GM06990 (cell line): ENCODE measurements at regions not wholly inside any gene's neighbourhood (a gene's known extent, or its start where the extent isn't known, plus 50 kb on each side); places are given as distances from the start of the nearest gene placed in this dataset.
"Not testable (repeated sequence)": the region's sequence is repeated elsewhere in the genome, so short reads cannot be mapped to it uniquely, and the experiment has no call there.

Experiments used
- DNase-seq: peaks from one replicate; pipeline ENCODE4 v3.0.0-alpha.2; 2011; ENCODE audit not compliant: insufficient read length; ENCODE audit errors: extremely low read depth
- H3K27me3 ChIP-seq: replicated peaks from 2 replicates; pipeline ENCODE4 v1.6.0; 2011; ENCODE audit warnings: low read length; ENCODE audit not compliant: control insufficient read depth, insufficient read depth
- H3K36me3 ChIP-seq: 2 replicates; pipeline ENCODE4 v1.5.1; 2011; ENCODE audit warnings: low read length; ENCODE audit not compliant: control insufficient read depth, insufficient read depth
- H3K4me3 ChIP-seq: replicated peaks from 2 replicates; pipeline ENCODE4 v1.5.1; 2011; ENCODE audit warnings: low read depth, mild to moderate bottlenecking, control low read depth, low read length
- TF ChIP-seq, protein P1 (sequence below): IDR thresholded peaks from 2 replicates; pipeline ENCODE4 v1.5.1; 2011; ENCODE audit warnings: low read length, control low read depth, mild to moderate bottlenecking, inconsistent platforms; ENCODE audit not compliant: insufficient read depth, poor library complexity, severe bottlenecking

DNA sequence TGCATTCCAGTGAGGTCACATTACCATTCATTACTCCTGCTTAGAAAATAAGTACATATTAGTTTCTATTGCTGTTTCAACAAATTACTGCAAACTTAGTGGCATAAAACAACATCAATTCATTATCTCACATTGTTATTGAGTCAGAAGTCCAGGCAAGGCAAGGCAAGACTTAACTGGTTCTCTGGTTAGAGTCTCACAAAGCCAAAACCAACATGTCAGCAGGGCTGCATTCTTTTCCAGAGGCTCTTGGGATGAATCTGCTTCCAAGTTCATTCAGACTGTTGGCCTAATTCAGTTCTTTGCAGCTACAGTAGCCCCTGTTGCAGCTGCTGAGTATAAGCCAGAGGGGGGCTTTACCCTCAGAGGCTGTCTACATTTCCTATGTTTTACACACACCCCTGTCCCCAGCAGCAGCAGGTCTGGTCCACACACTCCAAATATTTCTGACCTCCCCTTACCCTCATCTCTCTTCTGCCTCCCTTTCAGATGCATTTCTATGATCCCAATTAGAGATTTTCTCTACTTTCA lies 892.1 kb upstream of the EPHA5 start:
- H3K27me3 ChIP-seq = no peaks in the 10 kb centered on the region
- DNase-seq = no peak
- TF ChIP-seq, protein P1, sequence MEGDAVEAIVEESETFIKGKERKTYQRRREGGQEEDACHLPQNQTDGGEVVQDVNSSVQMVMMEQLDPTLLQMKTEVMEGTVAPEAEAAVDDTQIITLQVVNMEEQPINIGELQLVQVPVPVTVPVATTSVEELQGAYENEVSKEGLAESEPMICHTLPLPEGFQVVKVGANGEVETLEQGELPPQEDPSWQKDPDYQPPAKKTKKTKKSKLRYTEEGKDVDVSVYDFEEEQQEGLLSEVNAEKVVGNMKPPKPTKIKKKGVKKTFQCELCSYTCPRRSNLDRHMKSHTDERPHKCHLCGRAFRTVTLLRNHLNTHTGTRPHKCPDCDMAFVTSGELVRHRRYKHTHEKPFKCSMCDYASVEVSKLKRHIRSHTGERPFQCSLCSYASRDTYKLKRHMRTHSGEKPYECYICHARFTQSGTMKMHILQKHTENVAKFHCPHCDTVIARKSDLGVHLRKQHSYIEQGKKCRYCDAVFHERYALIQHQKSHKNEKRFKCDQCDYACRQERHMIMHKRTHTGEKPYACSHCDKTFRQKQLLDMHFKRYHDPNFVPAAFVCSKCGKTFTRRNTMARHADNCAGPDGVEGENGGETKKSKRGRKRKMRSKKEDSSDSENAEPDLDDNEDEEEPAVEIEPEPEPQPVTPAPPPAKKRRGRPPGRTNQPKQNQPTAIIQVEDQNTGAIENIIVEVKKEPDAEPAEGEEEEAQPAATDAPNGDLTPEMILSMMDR = no peak

DNA sequence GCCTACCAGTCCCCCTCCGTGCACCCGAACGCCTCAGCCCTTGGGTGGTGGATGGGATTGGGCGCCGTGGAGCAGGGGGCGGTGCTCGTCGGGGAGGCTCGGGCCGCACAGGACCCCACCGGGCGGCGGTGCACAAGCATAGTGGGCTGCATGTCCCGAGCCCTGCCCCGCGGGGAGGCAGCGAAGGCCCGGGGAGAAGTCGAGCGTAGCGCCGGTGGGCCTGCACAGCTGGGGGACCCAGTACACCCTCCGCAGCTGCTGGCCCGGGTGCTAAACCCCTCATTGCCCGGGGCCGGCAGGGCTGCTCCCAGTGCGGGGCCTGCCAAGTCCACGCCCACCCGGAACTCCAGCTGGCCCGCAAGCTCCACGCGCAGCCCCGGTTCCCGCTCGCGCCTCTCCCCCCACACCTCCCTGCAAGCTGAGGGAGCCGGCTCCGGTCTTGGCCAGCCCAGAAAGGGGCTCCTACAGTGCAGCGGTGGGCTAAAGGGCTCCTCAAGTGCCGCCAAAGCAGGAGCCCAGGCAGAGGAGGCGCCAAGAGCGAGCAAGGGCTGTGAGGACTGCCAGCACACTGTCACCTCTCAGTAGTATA lies 891.3 kb upstream of the EPHA5 start:
- not testable (repeated sequence) for H3K36me3 ChIP-seq, DNase-seq, H3K4me3 ChIP-seq, H3K27me3 ChIP-seq

More for the DNA sequence above, 892.1 kb upstream of the EPHA5 start:
- no peaks in the 10 kb centered on the region for H3K36me3 ChIP-seq
- no peak overlapping the region for H3K4me3 ChIP-seq

DNA sequence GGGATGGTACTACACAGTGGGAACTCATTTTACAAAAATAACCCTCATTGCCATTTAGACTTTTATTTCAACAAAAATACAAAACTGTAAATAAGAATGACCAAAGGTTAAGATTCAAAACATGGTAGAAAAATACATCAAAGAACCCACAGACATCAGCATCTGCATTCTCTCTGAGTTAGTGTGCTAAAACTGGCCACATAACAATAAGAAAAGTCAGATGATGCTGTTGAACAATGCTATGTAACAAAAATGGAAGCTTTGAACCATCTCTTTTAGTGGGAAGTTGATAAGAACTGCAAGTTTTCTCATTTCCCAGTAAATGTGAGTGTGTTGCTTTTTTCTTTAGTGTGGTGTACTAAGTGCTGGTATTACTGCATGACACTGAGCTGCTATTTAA lies 888.4 kb upstream of the EPHA5 start:
- Histone ChIP-seq H3K4me3 (no peak overlapping the region), H3K27me3 (no peaks in the 10 kb centered on the region), H3K36me3 (no peaks in the 10 kb centered on the region)
- TF ChIP-seq, protein P1 = no peak
- DNase-seq = no peak

DNA sequence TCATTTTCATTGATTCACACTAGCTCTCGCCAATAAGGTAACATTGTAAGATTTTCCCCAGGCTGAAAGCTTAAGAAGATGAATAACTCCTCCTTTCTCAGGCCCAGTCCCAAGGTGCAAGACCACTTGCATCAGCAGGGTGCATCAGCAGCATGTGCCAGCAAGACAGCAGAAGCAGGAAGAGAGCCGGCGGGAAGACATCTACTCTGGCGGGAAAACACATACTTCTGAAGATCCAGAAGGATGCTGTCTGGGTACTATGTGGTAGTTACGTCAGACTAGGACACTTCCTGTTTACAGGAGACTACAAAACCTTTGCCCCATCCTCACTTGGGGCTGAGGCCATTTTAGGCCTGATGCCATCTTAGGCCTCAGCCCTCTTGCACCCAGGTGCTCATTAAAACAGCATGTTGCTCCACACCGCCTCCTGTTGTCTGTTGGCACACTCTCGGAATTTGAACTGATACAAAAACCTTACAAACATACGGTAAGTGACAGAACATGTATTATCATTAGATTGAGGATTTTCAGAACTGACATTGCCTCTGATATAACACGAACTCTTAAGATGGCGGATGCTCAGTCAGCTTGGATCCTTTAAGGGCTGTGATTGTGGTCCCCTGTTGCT lies 886.5 kb upstream of the EPHA5 start:
- TF ChIP-seq, protein P1 = no peak
- no peaks in the 10 kb centered on the region for H3K36me3 ChIP-seq
- no peak for DNase-seq
- H3K27me3 ChIP-seq = no peaks in the 10 kb centered on the region
- H3K4me3 ChIP-seq = no peak overlapping the region

DNA sequence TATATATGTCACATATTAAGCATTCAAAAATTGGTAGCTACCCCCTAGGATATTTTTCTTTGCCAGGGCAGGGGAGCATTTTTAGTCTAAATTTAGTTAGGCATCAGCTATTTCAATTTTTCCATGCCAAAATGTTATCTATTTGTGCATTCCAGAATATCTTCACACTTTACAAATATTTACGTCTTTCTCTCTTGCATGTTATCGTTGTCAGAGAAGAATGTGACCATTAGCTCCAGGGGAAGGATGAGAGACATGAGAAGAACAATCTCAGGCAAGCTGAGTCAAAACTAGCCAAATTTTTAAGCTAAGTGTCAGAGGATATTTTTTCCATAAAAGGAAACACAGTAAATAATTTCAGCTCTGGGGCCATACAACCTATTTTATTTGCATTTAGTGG lies 885.0 kb upstream of the EPHA5 start:
- no peaks in the 10 kb centered on the region for H3K27me3 ChIP-seq
- no peak overlapping the region for H3K4me3 ChIP-seq
- no peak for DNase-seq
- H3K36me3 ChIP-seq = no peaks in the 10 kb centered on the region
- TF ChIP-seq, protein P1 = no peak

DNA sequence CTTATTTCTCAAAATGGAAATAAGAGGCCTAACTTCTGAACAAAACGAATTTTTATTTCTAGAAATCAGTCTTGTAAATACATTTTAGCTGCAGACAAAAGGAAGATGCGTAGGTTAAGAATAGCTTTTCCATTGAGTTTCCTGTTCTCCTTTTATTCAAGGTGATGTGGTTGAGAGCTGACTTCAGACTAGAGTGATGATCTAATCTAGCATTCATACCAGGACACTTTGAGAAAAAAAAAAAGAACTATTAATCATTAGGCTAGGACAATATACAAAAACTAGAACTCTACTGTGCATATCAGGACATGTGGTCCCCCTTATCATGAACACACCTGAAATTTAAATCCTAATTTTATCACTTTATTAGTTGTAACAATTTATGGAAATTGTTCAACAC lies 884.5 kb upstream of the EPHA5 start:
- H3K27me3 ChIP-seq = no peaks in the 10 kb centered on the region
- TF ChIP-seq, protein P1 = no peak
- no peaks in the 10 kb centered on the region for H3K36me3 ChIP-seq
- no peak for DNase-seq
- H3K4me3 ChIP-seq = no peak overlapping the region

DNA sequence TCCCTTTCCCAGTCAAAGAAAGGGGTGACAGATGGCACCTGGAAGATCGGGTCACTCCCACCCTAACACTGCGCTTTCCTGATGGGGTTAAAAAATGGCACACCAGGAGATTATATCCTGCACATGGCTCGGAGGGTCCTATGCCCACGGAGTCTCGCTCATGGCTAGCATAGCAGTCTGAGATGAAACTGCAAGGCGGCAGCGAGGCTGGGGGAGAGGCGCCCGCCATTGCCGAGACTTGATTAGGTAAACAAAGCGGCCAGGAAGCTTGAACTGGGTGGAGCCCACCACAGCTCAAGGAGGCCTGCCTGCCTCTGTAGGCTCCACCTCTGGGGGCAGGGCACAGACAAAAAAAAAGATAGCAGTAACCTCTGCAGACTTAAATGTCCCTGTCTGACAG lies 875.0 kb upstream of the EPHA5 start:
- not testable (repeated sequence) for DNase-seq, H3K4me3 ChIP-seq, H3K27me3 ChIP-seq, H3K36me3 ChIP-seq
